NCI-H1694 (cell line): ENCODE measurements at regions not wholly inside any gene's neighbourhood (a gene's known extent, or its start where the extent isn't known, plus 50 kb on each side); places are given as distances from the start of the nearest gene placed in this dataset.

Experiments used
- DNase-seq: peaks from one replicate; lab custom pipeline; 2025; lab: John Stamatoyannopoulos, UW

DNA sequence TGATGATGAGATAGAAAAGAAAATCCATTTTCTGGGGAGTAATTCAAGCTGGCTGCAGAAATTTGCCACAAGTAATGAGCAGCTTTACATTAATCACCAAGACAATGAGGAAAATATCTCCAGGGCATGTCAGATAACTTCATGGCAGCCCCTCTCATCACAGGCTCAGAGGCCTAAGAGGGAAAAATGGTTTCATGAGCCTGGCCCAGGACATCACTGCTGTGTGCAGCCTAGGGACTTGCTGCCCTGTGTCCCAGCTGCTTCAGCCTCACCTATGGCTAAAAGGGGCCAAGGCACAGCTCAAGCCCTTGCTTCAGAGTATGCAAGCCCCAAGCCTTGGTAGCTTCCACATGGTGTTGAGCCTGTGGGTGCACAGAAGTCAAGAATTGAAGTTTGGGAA, 161.7 kb downstream of the OPA1 start:
- no peak for DNase-seq

- DNase-seq = no peak
These were observed 163.5 kb downstream of the OPA1 start for GRCh38 chr3:193756536-193756935.

DNA sequence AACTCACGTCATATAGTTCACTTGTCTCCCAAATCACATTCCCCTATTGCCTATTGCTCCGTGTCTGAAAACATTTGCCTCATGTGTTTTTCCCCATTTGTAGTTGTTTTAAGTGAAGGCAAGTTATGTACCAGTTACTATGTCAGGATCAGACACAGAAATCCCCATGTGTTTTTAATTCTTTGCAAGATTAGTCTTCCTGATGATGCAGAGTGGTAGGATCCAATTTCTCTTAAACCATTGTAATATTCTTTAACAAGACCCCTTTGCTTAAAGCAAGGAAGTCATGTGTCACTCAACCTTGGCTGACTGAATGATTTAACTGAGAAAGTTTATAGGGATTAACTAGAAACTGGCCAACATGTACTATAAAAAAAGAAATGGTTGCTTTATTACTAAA, 164.4 kb downstream of the OPA1 start:
- no peak for DNase-seq

DNA sequence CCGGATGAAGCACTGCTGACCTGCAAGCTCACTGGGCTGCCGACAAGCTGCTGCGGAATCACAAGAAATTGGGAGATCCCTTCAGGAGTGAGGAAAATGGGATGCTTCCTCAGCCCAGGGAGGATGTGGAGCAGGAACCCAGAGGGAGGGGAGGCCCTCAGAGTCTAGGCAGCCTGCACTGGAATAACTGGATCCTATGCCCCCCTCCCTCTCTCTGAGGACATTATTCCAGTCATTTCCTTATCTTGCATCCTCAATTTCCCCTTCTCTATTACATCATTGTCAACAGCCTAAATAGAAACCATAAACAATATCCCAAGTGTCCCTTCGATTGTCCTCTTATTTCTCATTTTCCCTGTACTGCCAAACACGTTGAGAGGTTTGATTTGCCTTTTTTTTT, 169.0 kb downstream of the OPA1 start:
- DNase-seq = no peak

- DNase-seq = no peak
These were observed 169.6 kb downstream of the OPA1 start for GRCh38 chr3:193762657-193763056.

- DNase-seq = no peak
These were observed 172.0 kb downstream of the OPA1 start for GRCh38 chr3:193764959-193765358.

GRCh38 chr3:193767353-193768069, 174.5 kb downstream of the OPA1 start:
- DNase-seq = no peak

- no peak for DNase-seq
These were observed 175.0 kb downstream of the OPA1 start for GRCh38 chr3:193768070-193768394.

DNA sequence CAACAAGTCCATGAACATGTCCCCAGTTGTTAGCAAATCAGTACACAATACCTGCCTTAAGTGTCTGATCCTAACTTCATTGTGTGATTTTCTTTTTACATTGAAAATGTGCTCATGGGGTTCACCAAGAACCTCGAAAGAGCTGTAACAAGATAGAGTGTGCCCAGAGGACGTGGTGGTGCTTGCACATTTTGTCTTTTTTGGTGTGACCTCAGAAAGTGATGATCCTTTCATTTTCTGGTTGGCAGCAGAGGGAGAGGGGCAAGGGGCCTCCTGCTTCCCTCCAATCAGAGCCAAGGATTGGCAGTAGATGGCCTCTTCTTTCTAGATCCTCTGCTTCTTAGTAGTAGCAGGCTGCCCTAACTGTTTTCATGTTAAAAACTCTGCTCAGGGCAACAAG, 176.4 kb downstream of the OPA1 start:
- DNase-seq = no peak

DNA sequence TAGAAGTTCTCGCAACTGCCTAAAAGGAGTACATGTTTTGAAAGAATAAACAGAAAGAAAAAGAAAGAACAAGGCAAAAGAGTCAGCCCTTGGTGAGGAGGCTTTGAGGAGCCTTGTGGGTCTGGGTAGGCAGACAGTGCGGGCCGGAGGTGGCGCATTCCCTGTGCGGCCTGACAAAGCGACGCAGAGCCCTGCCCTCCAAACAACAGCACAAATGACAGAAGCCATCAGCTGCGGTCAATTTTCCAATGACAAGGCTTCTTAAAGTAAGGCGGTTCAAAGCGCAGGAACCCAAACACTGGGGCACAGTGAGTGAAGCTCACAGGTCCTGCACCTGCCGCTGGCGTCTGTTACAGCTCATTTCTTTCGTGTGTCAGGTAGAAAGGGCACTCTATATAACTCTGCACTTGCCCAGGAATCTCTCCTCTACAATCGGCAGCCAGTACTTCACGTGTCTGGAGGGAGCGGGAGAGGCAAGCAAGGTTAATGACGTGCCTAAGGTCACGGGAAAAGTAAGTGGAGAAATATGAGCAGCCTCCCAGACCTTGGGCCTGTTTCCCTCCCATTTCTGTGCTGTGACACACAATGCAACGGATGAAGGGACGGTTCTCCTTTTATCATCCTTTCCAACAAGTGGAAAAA, 178.1 kb downstream of the OPA1 start:
- no peak for DNase-seq

- DNase-seq = no peak
These were observed 178.8 kb downstream of the OPA1 start for GRCh38 chr3:193771653-193772421.

DNA sequence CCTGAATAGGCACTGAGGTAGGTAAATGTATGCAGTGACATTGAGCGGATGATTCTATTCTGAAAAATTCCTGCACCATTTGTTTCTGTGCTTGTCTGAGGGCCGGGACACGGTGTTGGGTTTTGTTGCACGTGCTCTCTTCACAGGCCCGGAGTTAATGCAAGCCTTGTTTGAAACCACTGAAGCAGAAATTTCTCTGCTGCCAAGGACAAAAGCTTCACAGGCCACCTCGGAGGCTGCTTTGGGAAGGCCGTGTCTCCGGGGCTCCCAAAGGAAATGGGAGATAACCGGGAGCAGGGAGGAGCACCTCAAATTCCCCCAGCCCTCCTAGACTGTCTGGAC, 179.4 kb downstream of the OPA1 start:
- DNase-seq = no peak

DNA sequence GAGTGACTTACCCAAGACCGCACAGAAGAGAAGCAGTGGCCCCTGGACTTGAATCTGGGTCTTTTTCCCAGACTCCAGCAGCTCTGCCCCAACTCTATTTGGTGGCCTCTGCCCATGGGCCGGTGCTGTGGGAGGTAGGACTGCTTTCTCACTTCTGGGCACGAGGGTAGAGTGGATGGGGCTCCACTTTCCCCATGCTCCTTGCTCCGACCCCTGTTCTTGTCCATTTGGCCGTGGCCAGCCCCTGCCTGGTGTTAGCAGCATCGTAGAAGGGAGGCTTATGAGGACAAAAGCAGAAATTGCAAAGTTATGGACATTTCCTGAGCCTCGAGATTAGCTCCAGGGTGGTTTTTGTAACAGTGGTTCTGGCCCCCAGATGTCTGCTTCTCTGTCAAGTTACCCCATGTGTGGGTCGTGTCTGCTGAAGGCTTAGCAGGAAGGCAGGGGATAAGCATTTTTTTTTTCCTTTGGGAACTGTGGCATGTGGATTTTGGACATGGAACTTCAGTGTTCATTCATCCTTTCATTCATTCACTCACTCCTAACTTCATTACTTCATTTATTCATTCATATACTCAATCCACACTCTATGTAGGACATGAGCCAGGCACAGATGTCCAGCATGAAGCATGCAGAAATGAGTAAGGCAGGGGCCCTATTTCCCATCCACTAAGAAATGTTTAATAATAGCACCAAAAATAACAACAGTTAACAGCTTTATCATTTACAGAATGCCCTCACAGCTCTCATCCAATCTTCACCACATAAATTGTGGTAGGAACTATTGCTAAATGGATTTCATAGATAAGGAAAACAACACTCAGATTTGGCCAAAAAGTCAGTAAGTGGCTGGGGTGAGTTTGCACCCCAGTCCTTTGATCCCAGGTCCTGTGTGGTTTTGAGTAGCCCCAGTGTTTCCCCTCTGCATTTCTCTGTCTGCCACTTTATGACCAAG, 180.5 kb downstream of the OPA1 start:
- DNase-seq = no peak

- DNase-seq = no peak
These were observed 181.4 kb downstream of the OPA1 start for GRCh38 chr3:193774272-193774915.

DNA sequence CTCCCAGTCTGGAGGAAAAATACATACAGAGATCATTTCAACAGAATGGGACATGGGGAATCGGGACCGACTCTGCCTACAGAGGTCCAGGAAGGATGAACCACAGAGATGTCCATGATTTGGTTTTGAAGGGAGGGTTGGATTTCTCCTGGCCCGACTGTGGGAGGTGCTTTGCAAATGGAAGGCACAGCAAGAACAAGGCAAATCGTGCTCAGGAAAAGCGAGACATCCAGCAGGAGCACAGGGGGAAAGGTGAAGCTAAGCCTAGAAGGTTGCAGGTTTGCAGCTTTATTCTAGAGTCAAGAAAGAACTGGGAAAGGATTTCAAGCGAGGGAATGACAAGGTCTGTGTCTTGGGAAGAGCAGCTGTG, 181.9 kb downstream of the OPA1 start:
- no peak for DNase-seq

GRCh38 chr3:193775421-193776077, 182.5 kb downstream of the OPA1 start:
- DNase-seq = no peak

- no peak for DNase-seq
These were observed 183.8 kb downstream of the OPA1 start for GRCh38 chr3:193776626-193777358.

- no peak for DNase-seq
These were observed 184.5 kb downstream of the OPA1 start for GRCh38 chr3:193777524-193777923.

DNA sequence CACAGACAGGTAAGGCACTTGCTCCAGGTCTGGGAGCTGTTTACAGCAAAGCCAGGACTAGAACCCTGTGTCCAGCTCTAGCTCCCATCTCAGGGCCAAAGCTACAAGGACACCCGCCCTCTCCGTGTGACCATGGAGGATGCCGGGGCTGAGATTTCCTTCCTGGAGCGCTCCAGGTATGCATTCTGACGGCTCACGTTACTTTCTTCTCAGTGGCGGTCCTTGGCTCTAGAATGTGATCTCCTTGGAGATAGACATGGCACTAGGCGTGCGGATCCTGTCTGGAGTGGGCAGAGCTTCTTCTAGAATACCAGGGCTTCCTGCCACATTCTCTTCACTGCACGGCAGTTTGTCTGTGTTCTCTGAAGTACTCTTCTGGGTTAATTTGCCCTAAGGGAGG, 185.7 kb downstream of the OPA1 start:
- no peak for DNase-seq

DNA sequence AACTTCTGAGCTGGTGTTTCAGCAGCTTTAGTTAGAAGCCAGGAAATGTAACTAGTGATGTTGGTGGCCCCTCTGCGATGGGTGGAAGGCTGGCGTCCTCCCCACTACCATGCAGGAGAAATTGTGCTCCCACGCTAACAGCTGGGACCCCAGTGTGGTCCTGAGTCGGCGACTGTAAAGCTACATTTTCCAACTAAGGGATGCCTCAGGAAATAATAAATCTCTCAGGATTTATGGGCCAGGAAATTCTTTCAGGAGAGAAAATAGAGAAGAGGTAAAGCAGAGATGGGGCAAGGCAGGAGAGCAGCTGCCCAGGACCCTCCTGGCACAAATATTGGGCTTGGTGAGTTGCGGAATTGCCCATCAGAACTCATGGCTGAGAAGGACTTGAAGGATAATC, 186.9 kb downstream of the OPA1 start:
- no peak for DNase-seq

DNA sequence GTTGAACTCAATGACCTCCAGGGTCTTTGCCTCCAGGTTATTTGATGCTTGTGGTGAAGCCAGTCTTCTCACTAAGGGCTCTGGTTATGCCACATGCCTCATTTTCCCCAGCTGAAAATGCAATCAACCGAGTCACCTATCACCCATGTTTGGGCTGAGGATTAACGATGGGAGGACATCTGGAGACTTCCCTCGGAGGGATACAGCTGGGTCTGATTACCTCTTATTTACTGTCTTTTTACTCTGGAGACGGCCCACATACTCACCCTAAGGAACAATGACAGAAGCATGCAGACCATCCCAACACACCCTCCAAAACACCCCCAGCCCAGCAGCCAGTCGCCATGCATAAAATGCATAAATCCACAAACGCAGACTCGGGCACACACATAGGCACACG, 187.4 kb downstream of the OPA1 start:
- DNase-seq = no peak
